HEK293 (cell line): ENCODE measurements at regions not wholly inside any gene's neighbourhood (a gene's known extent, or its start where the extent isn't known, plus 50 kb on each side); places are given as distances from the start of the nearest gene placed in this dataset.

Experiments
- CTCF ChIA-PET: fragments of 350-600 bp; formaldehyde crosslinking; extraction: SDS; loops from one replicate; lab custom pipeline; 2021; ENCODE audit warnings: antibody characterized with exemption; lab: Yijun Ruan, JAX
- POLR2A ChIA-PET: fragments of 300-600 bp; formaldehyde crosslinking; extraction: SDS; loops from one replicate; lab custom pipeline; 2020; ENCODE audit warnings: antibody characterized with exemption, inconsistent platforms; lab: Yijun Ruan, JAX
- H3K27ac ChIP-seq: fragments of 200-500 bp; sonication (Bioruptor generic); 2 replicates; pipeline ENCODE4 v1.5.1; 2014; ENCODE audit warnings: low read depth, low read length, control low read depth, inconsistent platforms; ENCODE audit errors: extremely low read depth
- H3K36me3 ChIP-seq, 2 experiments: fragments of 200-500 bp in 1 of 2; sonication (Bioruptor generic) in 1 of 2; 1 replicate in 1 of 2; 2 replicates in 1 of 2; pipeline ENCODE4 v1.5.1; 2014 to 2017; ENCODE audit warnings: inconsistent platforms in 2 of 2, low read length in 2 of 2; ENCODE audit not compliant: control insufficient read depth in 2 of 2, insufficient read depth in 1 of 2
- H3K4me1 ChIP-seq: fragments of 200-500 bp; sonication (Bioruptor generic); 2 replicates; pipeline ENCODE4 v1.5.1; 2014; ENCODE audit warnings: mild to moderate bottlenecking, low read length, inconsistent platforms; ENCODE audit not compliant: control insufficient read depth, insufficient read depth
- H3K4me3 ChIP-seq: 2 replicates; pipeline ENCODE4 v1.5.1; 2011; ENCODE audit warnings: low read depth, mild to moderate bottlenecking, control low read depth, low read length, moderate library complexity
- H3K9me3 ChIP-seq: fragments of 200-500 bp; sonication (Bioruptor generic); 2 replicates; pipeline ENCODE4 v1.5.1; 2014; ENCODE audit warnings: low read depth, low read length, inconsistent platforms; ENCODE audit not compliant: control insufficient read depth, insufficient read depth
- AEBP2 ChIP-seq: fragments of 450-650 bp; formaldehyde crosslinking; IDR thresholded peaks from 2 replicates; pipeline ENCODE4 v1.5.1; 2016; ENCODE audit warnings: missing biosample characterization, missing genetic modification characterization, borderline replicate concordance
- INSM2 ChIP-seq: fragments of 450-650 bp; formaldehyde crosslinking; IDR thresholded peaks from 2 replicates; pipeline ENCODE4 v1.5.1; 2016; ENCODE audit warnings: missing biosample characterization, missing genetic modification characterization
- KLF10 ChIP-seq: fragments of 450-650 bp; IDR thresholded peaks from 2 replicates; pipeline ENCODE4 v1.5.1; 2018; ENCODE audit warnings: missing biosample characterization, mild to moderate bottlenecking, missing genetic modification characterization
- PRDM6 ChIP-seq: fragments of 450-650 bp; formaldehyde crosslinking; IDR thresholded peaks from 2 replicates; pipeline ENCODE4 v1.5.1; 2017; ENCODE audit warnings: missing biosample characterization, missing genetic modification characterization
- SETDB1 ChIP-seq: IDR thresholded peaks from one replicate; pipeline ENCODE4 v1.6.1; 2017; ENCODE audit warnings: mild to moderate bottlenecking, low read length, moderate library complexity, mixed read lengths; ENCODE audit not compliant: insufficient read length
- SP7 ChIP-seq: fragments of 450-650 bp; formaldehyde crosslinking; IDR thresholded peaks from 2 replicates; pipeline ENCODE4 v1.5.1; 2016; ENCODE audit warnings: missing biosample characterization, missing genetic modification characterization
- TCF7L2 ChIP-seq: IDR thresholded peaks from 2 replicates; pipeline ENCODE4 v1.6.1; 2011; ENCODE audit warnings: low read depth, mild to moderate bottlenecking, inconsistent platforms, low read length, moderate library complexity, borderline replicate concordance
- YY1 ChIP-seq: fragments of 450-650 bp; formaldehyde crosslinking; IDR thresholded peaks from 2 replicates; pipeline ENCODE4 v1.5.1; 2018; ENCODE audit warnings: missing biosample characterization, missing genetic modification characterization
- ZBTB1 ChIP-seq: fragments of 450-650 bp; formaldehyde crosslinking; IDR thresholded peaks from 2 replicates; pipeline ENCODE4 v1.5.1; 2016; ENCODE audit warnings: missing biosample characterization, missing genetic modification characterization
- ZBTB48 ChIP-seq: fragments of 450-650 bp; formaldehyde crosslinking; IDR thresholded peaks from 2 replicates; pipeline ENCODE4 v1.5.1; 2016; ENCODE audit warnings: missing biosample characterization, missing genetic modification characterization
- ZEB2 ChIP-seq: fragments of 450-650 bp; formaldehyde crosslinking; IDR thresholded peaks from 2 replicates; pipeline ENCODE4 v1.5.1; 2016; ENCODE audit warnings: missing biosample characterization, missing genetic modification characterization
- ZNF16 ChIP-seq: fragments of 450-650 bp; formaldehyde crosslinking; IDR thresholded peaks from 2 replicates; pipeline ENCODE4 v1.5.1; 2016; ENCODE audit warnings: low read depth, missing biosample characterization, missing genetic modification characterization
- ZNF184 ChIP-seq: fragments of 450-650 bp; IDR thresholded peaks from 2 replicates; pipeline ENCODE4 v1.5.1; 2018; ENCODE audit warnings: missing biosample characterization, mild to moderate bottlenecking, missing genetic modification characterization
- ZNF2 ChIP-seq: fragments of 450-650 bp; formaldehyde crosslinking; IDR thresholded peaks from 2 replicates; pipeline ENCODE4 v1.5.1; 2016; ENCODE audit warnings: missing biosample characterization, missing genetic modification characterization
- ZNF202 ChIP-seq: fragments of 450-650 bp; formaldehyde crosslinking; IDR thresholded peaks from 2 replicates; pipeline ENCODE4 v1.5.1; 2016; ENCODE audit warnings: missing biosample characterization, missing genetic modification characterization, borderline replicate concordance
- ZNF302 ChIP-seq: fragments of 450-650 bp; formaldehyde crosslinking; IDR thresholded peaks from 2 replicates; pipeline ENCODE4 v1.5.1; 2016; ENCODE audit warnings: missing biosample characterization, missing genetic modification characterization, low read depth
- ZNF324 ChIP-seq: fragments of 450-650 bp; formaldehyde crosslinking; IDR thresholded peaks from 2 replicates; pipeline ENCODE4 v1.5.1; 2016; ENCODE audit warnings: missing biosample characterization, missing genetic modification characterization
- ZNF501 ChIP-seq: fragments of 450-650 bp; formaldehyde crosslinking; IDR thresholded peaks from 2 replicates; pipeline ENCODE4 v1.5.1; 2016; ENCODE audit warnings: missing biosample characterization, missing genetic modification characterization
- ZNF530 ChIP-seq: fragments of 450-650 bp; formaldehyde crosslinking; IDR thresholded peaks from 2 replicates; pipeline ENCODE4 v1.5.1; 2016; ENCODE audit warnings: low read depth, missing biosample characterization, missing genetic modification characterization
- ZNF623 ChIP-seq: fragments of 450-650 bp; formaldehyde crosslinking; IDR thresholded peaks from 2 replicates; pipeline ENCODE4 v1.5.1; 2016; ENCODE audit warnings: missing biosample characterization, missing genetic modification characterization
- ZNF692 ChIP-seq: fragments of 450-650 bp; formaldehyde crosslinking; IDR thresholded peaks from 2 replicates; pipeline ENCODE4 v1.5.1; 2016; ENCODE audit warnings: missing biosample characterization, missing genetic modification characterization
- ZNF777 ChIP-seq: fragments of 450-650 bp; formaldehyde crosslinking; IDR thresholded peaks from 2 replicates; pipeline ENCODE4 v1.5.1; 2017; ENCODE audit warnings: missing biosample characterization, missing genetic modification characterization, borderline replicate concordance
- ZNF837 ChIP-seq: fragments of 450-650 bp; formaldehyde crosslinking; IDR thresholded peaks from 2 replicates; pipeline ENCODE4 v1.5.1; 2016; ENCODE audit warnings: missing biosample characterization, missing genetic modification characterization
- ZSCAN4 ChIP-seq: fragments of 450-650 bp; formaldehyde crosslinking; IDR thresholded peaks from 2 replicates; pipeline ENCODE4 v1.5.1; 2017; ENCODE audit warnings: missing biosample characterization, missing genetic modification characterization
- ZSCAN5A ChIP-seq: fragments of 450-650 bp; formaldehyde crosslinking; IDR thresholded peaks from 2 replicates; pipeline ENCODE4 v1.5.1; 2016; ENCODE audit warnings: missing biosample characterization, missing genetic modification characterization

- TF ChIP-seq SETDB1 (no peak), TCF7L2 (no peak), ZNF692 (tag by site-specific recombination) (no peak), INSM2 (tag by site-specific recombination) (no peak), ZEB2 (no peak), ZNF530 (no peak), SP7 (no peak), ZBTB1 (no peak), ZNF302 (no peak)
Measured at GRCh38 chr15:98123297-98123696, 162.8 kb downstream of the ARRDC4 start (continued).

GRCh38 chr15:98123834-98124233, 163.3 kb downstream of the ARRDC4 start:
- Histone ChIP-seq H3K4me1 (no peaks in the 10 kb centered on the region), H3K36me3 (no peaks in the 10 kb centered on the region), H3K4me3 (no peak overlapping the region), H3K9me3 (no peaks in the 10 kb centered on the region), H3K27ac (no peak overlapping the region)
- no peak for TF ChIP-seq ZNF16 (tag by site-specific recombination)
- no peak for TF ChIP-seq ZNF2
- no peak for TF ChIP-seq ZNF324 (tag by site-specific recombination)
- TF ChIP-seq ZSCAN4 (tag by site-specific recombination) = no peak
- TF ChIP-seq ZNF837 (tag by site-specific recombination) = no peak
- no peak for TF ChIP-seq ZNF501 (tag by site-specific recombination)
- TF ChIP-seq YY1 (tag by site-specific recombination) = no peak
- no peak for TF ChIP-seq PRDM6 (tag by site-specific recombination)
- no peak for TF ChIP-seq ZNF777 (tag by site-specific recombination)
- TF ChIP-seq ZNF202 (tag by site-specific recombination) = no peak
- TF ChIP-seq ZNF623 (tag by site-specific recombination) = no peak
- TF ChIP-seq ZSCAN5A (tag by site-specific recombination) = no peak
- TF ChIP-seq ZBTB48 (tag by site-specific recombination) = no peak
- no peak for TF ChIP-seq AEBP2 (tag by site-specific recombination)
- no peak for TF ChIP-seq KLF10 (tag by site-specific recombination)
- TF ChIP-seq ZNF184 = no peak
- POLR2A ChIA-PET = interaction anchor here (0.6 kb wide), 1 partner anchor 1788 kb away, joined by 3 read pairs; no protein-coding TSS in a partner anchor
- CTCF ChIA-PET = interaction anchor here (1.2 kb wide), 1 partner anchor 54 kb away, joined by 3 read pairs; no protein-coding TSS in a partner anchor
